ENCODE measurements at regions not wholly inside any gene's neighbourhood (a gene's known extent, or its start where the extent isn't known, plus 50 kb on each side); places are given as distances from the start of the nearest gene placed in this dataset.

GRCh38 chrY:8329431-8329830 is 1007.8 kb upstream of the TSPY4 start (continued):
- TF ChIP-seq ZNF462 (CRISPR knock-in tag; IDR thresholded peaks at IDR 0.05), result no peak
- no peak for TF ChIP-seq JUNB (IDR thresholded peaks at IDR 0.05; ENCODE audit: unreplicated experiment)
- TF ChIP-seq NANOG (IDR thresholded peaks at IDR 0.05; ENCODE audit: borderline replicate concordance), result no peak
- no peak for TF ChIP-seq STAT1 (IDR thresholded peaks at IDR 0.05; ENCODE audit: unreplicated experiment)

- Histone ChIP-seq H3K4me3 (no peak overlapping the region), H2AFZ (no peak overlapping the region), H3K27me3 (ENCODE audit: insufficient read depth) (no peaks in the 10 kb centered on the region), H4K20me1 (replicated peaks; ENCODE audit: insufficient read depth) (no peaks in the 10 kb centered on the region), H3K27ac (ENCODE audit: low read depth) (no peak overlapping the region), H3F3A (replicated peaks; ENCODE audit: low read depth) (no peaks in the 10 kb centered on the region), H3K4me1 (ENCODE audit: insufficient read depth) (no peaks in the 10 kb centered on the region), H3K9me2 (ENCODE audit: insufficient read depth) (no peaks in the 10 kb centered on the region), H3K4me2 (no peak overlapping the region), H3K36me3 (ENCODE audit: insufficient read depth) (no peaks in the 10 kb centered on the region), H3K79me2 (replicated peaks; ENCODE audit: insufficient read depth) (no peaks in the 10 kb centered on the region)
- H3K27ac Mint-ChIP-seq, result no peak overlapping the region
- no peak for TF ChIP-seq ZNF114 (CRISPR knock-in tag; IDR thresholded peaks at IDR 0.05)
- no peak for TF ChIP-seq NANOG (IDR thresholded peaks at IDR 0.05; ENCODE audit: borderline replicate concordance)
- no peak for TF ChIP-seq ZNF462 (CRISPR knock-in tag; IDR thresholded peaks at IDR 0.05)
- no peak for TF ChIP-seq EZH2phosphoT487 (IDR thresholded peaks at IDR 0.05; ENCODE audit: unreplicated experiment)
- no peak for TF ChIP-seq POLR2AphosphoS5 (IDR thresholded peaks at IDR 0.05; ENCODE audit: low read depth)
- no peak for TF ChIP-seq ZNF331 (CRISPR knock-in tag; IDR thresholded peaks at IDR 0.05; ENCODE audit: low read depth)
- no peak for TF ChIP-seq CREB1 (CRISPR knock-in tag; IDR thresholded peaks at IDR 0.05; ENCODE audit: low read depth)
- TF ChIP-seq EZH2 (IDR thresholded peaks at IDR 0.05; ENCODE audit: low read depth, unreplicated experiment), result no peak
- no peaks in the 10 kb centered on the region for H3K4me1 Mint-ChIP-seq
- no peaks in the 10 kb centered on the region; the same call in 1 of the 3 replicates for H3K9me3 Mint-ChIP-seq
- DNase-seq (ENCODE audit: low spot score), result no peak
- no peak overlapping the region for H3K4me3 Mint-ChIP-seq
- H3K36me3 Mint-ChIP-seq (ENCODE audit: low read depth), result no peaks in the 10 kb centered on the region
- H3K27me3 Mint-ChIP-seq (ENCODE audit: insufficient read depth, low read depth, poor library complexity), result no peaks in the 10 kb centered on the region
- ATAC-seq, result no peak
Measured at GRCh38 chrY:8329929-8330328, 1007.3 kb upstream of the TSPY4 start.
